Parathyroid adenoma (tissue), 2 donors: ENCODE measurements at regions not wholly inside any gene's neighbourhood (a gene's known extent, or its start where the extent isn't known, plus 50 kb on each side); places are given as distances from the start of the nearest gene placed in this dataset.

Source experiments
- H2AFZ ChIP-seq: fragments of 300-600 bp; sonication (generic); one replicate; pipeline ENCODE4 v1.7.0; 2017; ENCODE audit warnings: antibody characterized with exemption, mild to moderate bottlenecking
- H3K27ac ChIP-seq: fragments of 300-600 bp; sonication (generic); one replicate; pipeline ENCODE4 v1.7.0; 2017
- H3K27me3 ChIP-seq: fragments of 300-600 bp; sonication (generic); one replicate; pipeline ENCODE4 v1.7.0; 2017; ENCODE audit warnings: low read length; ENCODE audit not compliant: control insufficient read depth, insufficient read depth
- H3K36me3 ChIP-seq: fragments of 300-600 bp; sonication (generic); one replicate; pipeline ENCODE4 v1.7.0; 2017; ENCODE audit warnings: low read length; ENCODE audit not compliant: control insufficient read depth, insufficient read depth
- H3K4me1 ChIP-seq: fragments of 300-600 bp; sonication (generic); one replicate; pipeline ENCODE4 v1.7.0; 2017; ENCODE audit warnings: control low read depth
- H3K4me2 ChIP-seq: fragments of 300-600 bp; sonication (generic); one replicate; pipeline ENCODE4 v1.7.0; 2017; ENCODE audit warnings: low read length
- H3K4me3 ChIP-seq: fragments of 300-600 bp; sonication (generic); one replicate; pipeline ENCODE4 v1.7.0; 2017; ENCODE audit warnings: low read depth, low read length
- H3K79me2 ChIP-seq: fragments of 300-600 bp; sonication (generic); one replicate; pipeline ENCODE4 v1.7.0; 2017; ENCODE audit warnings: control low read depth
- H3K9ac ChIP-seq: fragments of 300-600 bp; sonication (generic); one replicate; pipeline ENCODE4 v1.7.0; 2017; ENCODE audit warnings: mild to moderate bottlenecking
- H3K9me3 ChIP-seq: fragments of 300-600 bp; sonication (generic); one replicate; pipeline ENCODE4 v1.7.0; 2017; ENCODE audit warnings: low read length; ENCODE audit not compliant: control insufficient read depth
- CTCF ChIP-seq: fragments of 300-600 bp; sonication (generic); IDR thresholded peaks from one replicate; pipeline ENCODE4 v1.7.0; 2017; ENCODE audit warnings: antibody characterized with exemption, mild to moderate bottlenecking
- donor health status: primary hyperparathyroidism.

GRCh38 chr3:66884659-66885058 is 113.4 kb upstream of the KBTBD8 start:
- Histone ChIP-seq H3K4me2 (no peak overlapping the region), H3K27ac (no peak overlapping the region), H3K9ac (no peak overlapping the region), H3K4me1 (no peaks in the 10 kb centered on the region), H3K9me3 (no peaks in the 10 kb centered on the region), H3K36me3 (no peaks in the 10 kb centered on the region), H3K79me2 (no peaks in the 10 kb centered on the region), H3K27me3 (no peaks in the 10 kb centered on the region), H3K4me3 (no peak overlapping the region), H2AFZ (no peak overlapping the region)
- TF ChIP-seq CTCF = no peak

- Histone ChIP-seq H3K27ac (no peak overlapping the region), H3K4me1 (no peaks in the 10 kb centered on the region), H3K27me3 (no peaks in the 10 kb centered on the region), H3K36me3 (no peaks in the 10 kb centered on the region), H3K4me2 (no peak overlapping the region), H3K9me3 (no peaks in the 10 kb centered on the region), H2AFZ (no peak overlapping the region), H3K4me3 (no peak overlapping the region), H3K79me2 (no peaks in the 10 kb centered on the region), H3K9ac (no peak overlapping the region)
- TF ChIP-seq CTCF = no peak
These were observed 112.6 kb upstream of the KBTBD8 start for GRCh38 chr3:66885326-66886000.

- no peak overlapping the region for H3K4me3 ChIP-seq
These were observed 108.2 kb upstream of the KBTBD8 start for GRCh38 chr3:66889750-66890494.

GRCh38 chr3:66898155-66898554 is 100.0 kb upstream of the KBTBD8 start:
- Histone ChIP-seq H3K79me2 (no peaks in the 10 kb centered on the region), H3K9me3 (no peaks in the 10 kb centered on the region), H3K27me3 (no peaks in the 10 kb centered on the region), H3K36me3 (no peaks in the 10 kb centered on the region), H3K4me2 (no peak overlapping the region), H3K4me3 (no peak overlapping the region), H3K4me1 (no peaks in the 10 kb centered on the region), H2AFZ (no peak overlapping the region), H3K27ac (no peak overlapping the region), H3K9ac (no peak overlapping the region)
- no peak for TF ChIP-seq CTCF

More at GRCh38 chr3:66889750-66890494, 108.2 kb upstream of the KBTBD8 start:
- Histone ChIP-seq H3K79me2 (no peaks in the 10 kb centered on the region), H3K9ac (no peak overlapping the region), H3K4me2 (no peak overlapping the region), H3K9me3 (no peaks in the 10 kb centered on the region), H3K27ac (no peak overlapping the region), H3K36me3 (no peaks in the 10 kb centered on the region), H3K4me1 (no peaks in the 10 kb centered on the region), H2AFZ (no peak overlapping the region), H3K27me3 (no peaks in the 10 kb centered on the region)
- no peak for TF ChIP-seq CTCF
